ENCODE measurements at regions not wholly inside any gene's neighbourhood (a gene's known extent, or its start where the extent isn't known, plus 50 kb on each side); places are given as distances from the start of the nearest gene placed in this dataset.
"Not testable (repeated sequence)": the region's sequence is repeated elsewhere in the genome, so short reads cannot be mapped to it uniquely, and the experiment has no call there.

GRCh38 chr10:8638088-8638672 is 583.7 kb downstream of the GATA3 start:
- no peak for DNase-seq

GRCh38 chr10:8639486-8640185 is 585.1 kb downstream of the GATA3 start:
- no peak for DNase-seq

GRCh38 chr10:8640301-8640700 is 585.8 kb downstream of the GATA3 start:
- DNase-seq, result no peak

GRCh38 chr10:8640878-8641277 is 586.4 kb downstream of the GATA3 start:
- no peak for DNase-seq

GRCh38 chr10:8656261-8656660 is 601.8 kb downstream of the GATA3 start:
- no peak for DNase-seq

- no peak for DNase-seq
Measured at GRCh38 chr10:8659982-8660381, 605.5 kb downstream of the GATA3 start.

DNA sequence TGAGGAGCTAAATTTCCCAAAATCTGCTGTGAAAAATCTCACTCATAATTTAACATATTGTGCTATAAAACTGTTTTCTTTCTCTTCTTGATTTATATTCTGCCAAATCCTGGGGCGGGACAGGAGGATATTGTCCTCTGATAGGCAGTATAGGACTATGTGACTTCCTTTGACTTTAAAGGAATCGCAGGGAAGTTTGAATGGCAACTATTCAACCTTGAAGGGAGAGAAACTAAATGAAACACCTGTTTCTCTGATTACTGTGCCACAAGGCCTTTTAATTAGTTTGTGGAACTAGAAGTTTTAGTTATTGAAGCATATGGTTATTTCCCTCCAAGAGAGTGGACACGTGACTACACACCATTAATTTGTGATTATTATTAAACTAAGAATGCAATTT is 607.4 kb downstream of the GATA3 start:
- no peak for DNase-seq

- no peak for DNase-seq
Measured at GRCh38 chr10:8663131-8663530, 608.6 kb downstream of the GATA3 start.

DNA sequence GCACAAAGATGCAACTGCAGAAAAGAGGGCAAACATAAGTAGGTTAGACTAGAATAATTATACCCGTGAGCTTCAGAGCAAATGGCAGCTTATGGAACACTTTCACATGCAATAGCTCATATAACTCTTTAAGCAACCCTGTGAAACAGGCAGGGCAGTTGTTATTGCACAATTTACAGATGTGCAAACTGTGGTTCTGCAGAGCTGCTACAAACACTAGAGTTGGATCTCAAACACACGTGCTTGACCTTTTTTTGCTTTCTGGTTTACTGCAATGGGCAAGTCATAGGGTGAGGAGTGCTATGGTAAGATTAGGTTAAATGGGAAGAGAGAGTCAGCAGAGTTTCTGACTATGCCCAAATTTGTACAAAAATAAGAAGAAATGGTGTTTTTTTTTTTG is 610.8 kb downstream of the GATA3 start:
- DNase-seq, result no peak

GRCh38 chr10:8670461-8670860 is 616.0 kb downstream of the GATA3 start:
- no peak for DNase-seq

DNA sequence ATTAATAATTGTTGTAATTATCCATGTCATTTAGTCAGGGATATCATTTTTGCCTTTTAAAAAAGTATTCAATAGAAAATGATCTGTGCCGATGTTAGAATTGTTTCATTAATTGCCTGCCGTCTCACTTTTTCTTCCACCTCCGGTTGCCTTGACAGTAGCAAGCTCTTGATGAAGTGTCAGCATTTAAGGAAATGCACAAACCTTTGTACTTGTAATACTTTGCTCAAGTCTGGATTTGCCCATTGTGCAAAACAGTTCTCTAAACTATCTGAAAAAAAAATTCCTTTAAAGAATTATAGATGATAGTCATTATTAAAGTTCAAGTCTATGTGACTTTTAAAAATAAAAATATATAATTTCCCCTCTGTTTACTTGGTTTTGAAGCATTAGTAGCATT is 619.7 kb downstream of the GATA3 start:
- DNase-seq, result no peak

GRCh38 chr10:8677642-8678041 is 623.2 kb downstream of the GATA3 start:
- DNase-seq, result no peak

GRCh38 chr10:8684916-8685315 is 630.4 kb downstream of the GATA3 start:
- not testable (repeated sequence) for DNase-seq

- no peak for DNase-seq
Measured at GRCh38 chr10:8688881-8689280, 634.4 kb downstream of the GATA3 start.

- no peak for DNase-seq
Measured at GRCh38 chr10:8691498-8692017, 637.1 kb downstream of the GATA3 start.

GRCh38 chr10:8693635-8694034 is 639.1 kb downstream of the GATA3 start:
- DNase-seq, result not testable (repeated sequence)

GRCh38 chr10:8696746-8697145 is 642.3 kb downstream of the GATA3 start:
- no peak for DNase-seq

- no peak for DNase-seq
Measured at GRCh38 chr10:8700689-8701088, 646.2 kb downstream of the GATA3 start.

GRCh38 chr10:8702181-8702580 is 647.7 kb downstream of the GATA3 start:
- no peak for DNase-seq

GRCh38 chr10:8705415-8705814 is 650.9 kb downstream of the GATA3 start:
- no peak for DNase-seq

- DNase-seq, result no peak
Measured at GRCh38 chr10:8712656-8713055, 658.2 kb downstream of the GATA3 start.

- DNase-seq, result no peak
Measured at GRCh38 chr10:8719971-8720370, 665.5 kb downstream of the GATA3 start.

DNA sequence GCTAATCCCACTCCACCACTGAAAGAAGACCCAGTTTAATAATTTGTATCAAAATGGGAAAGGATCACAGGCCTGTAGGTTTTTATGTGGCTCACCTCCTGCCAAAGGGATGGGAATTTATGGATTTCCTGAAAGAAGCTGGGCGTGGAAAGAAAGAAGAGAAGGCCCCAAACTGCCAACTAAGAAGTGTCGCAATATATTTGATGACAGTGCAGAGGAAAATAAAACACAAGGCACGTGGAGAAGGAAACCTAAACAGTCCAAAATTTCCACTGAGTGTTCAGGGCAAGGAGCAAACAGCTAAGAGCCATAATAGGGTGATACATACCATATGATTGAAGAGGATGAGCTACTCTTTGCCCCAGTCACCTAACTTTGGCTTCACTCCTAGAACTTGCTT is 667.2 kb downstream of the GATA3 start:
- no peak for DNase-seq

GRCh38 chr10:8722835-8723234 is 668.3 kb downstream of the GATA3 start:
- no peak for DNase-seq

DNA sequence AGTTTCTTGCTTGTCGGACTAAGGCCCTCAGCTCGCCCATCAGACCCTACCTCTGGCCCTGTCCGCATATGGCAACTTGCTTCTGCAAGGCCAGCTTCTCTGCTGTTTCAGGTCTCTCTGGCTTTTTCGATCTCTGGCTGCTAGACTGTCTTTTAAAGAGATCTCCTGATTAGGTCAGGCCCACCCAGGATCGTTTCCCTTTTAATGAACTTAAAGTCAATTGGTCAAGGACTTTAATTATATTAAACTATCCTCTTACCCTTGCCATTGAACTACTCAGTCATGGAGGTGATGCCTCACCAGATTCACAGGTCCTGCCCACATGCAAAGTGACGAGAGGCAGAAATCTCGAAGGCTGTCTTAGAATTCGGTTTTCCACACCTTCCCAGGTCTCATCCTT is 670.9 kb downstream of the GATA3 start:
- no peak for DNase-seq

All from stimulated activated CD4-positive, alpha-beta T cell treated with anti-CD3 and anti-CD28 coated beads, Interleukin-2, amount 100 ng/mL, for 24 hours (primary cell).